MM.1S (cell line): ENCODE measurements at regions not wholly inside any gene's neighbourhood (a gene's known extent, or its start where the extent isn't known, plus 50 kb on each side); places are given as distances from the start of the nearest gene placed in this dataset.

Experiments
- EZH2 ChIP-seq: fragments of 300-600 bp; sonication (generic); optimal IDR thresholded peaks from 2 replicates; pipeline ENCODE3; 2017; ENCODE audit warnings: low read depth, mild to moderate bottlenecking, antibody characterized with exemption, low read length, mixed read lengths
- TF ChIP-seq, protein P1 (sequence below): fragments of 300-600 bp; sonication (generic); IDR thresholded peaks from 2 replicates; pipeline ENCODE4 v1.5.1; 2016; ENCODE audit warnings: antibody characterized with exemption, low read length, mixed read lengths

DNA sequence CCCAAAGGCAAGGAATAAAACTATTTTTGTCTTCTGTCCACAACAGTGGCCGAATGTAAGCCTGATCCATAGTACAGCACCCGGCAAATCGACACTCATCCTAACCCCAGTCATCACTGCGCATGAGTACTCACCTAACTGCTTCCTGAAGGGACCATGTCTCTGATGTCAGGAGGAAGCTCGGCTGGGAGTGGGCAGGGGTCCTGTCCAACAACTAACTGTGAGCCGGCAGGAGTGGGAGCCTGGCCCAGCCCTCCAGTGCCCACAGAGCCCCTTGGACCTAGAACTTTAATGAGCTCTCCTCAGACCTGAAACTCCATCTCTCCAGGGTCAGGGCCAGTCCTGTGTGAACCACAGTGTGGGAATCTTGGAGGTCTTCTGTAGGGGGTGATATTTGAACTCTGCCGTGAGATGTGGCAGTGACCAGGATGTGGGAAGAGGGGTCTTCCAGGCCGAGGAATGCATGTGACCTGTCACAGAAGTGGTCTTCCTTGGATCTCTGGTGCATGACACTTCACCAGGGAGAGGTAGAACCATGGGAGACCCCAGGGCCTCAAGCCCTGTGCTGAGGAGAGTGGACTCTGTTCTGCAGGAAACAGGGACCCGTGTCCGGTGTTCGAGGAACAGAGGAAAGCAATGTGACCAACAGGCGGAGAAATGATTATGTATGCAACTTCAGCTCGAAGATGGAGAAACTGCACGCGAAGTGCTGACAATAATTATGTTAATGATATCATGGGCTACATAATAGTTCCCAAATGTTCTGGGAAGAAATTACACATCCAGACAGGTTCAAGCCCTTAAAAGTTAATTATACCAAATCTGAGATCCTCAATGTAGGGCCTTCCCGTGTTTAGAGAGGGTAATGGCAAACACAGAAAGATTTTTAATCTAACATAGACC lies 240.1 kb upstream of the HDAC4 start:
- TF ChIP-seq, protein P1, sequence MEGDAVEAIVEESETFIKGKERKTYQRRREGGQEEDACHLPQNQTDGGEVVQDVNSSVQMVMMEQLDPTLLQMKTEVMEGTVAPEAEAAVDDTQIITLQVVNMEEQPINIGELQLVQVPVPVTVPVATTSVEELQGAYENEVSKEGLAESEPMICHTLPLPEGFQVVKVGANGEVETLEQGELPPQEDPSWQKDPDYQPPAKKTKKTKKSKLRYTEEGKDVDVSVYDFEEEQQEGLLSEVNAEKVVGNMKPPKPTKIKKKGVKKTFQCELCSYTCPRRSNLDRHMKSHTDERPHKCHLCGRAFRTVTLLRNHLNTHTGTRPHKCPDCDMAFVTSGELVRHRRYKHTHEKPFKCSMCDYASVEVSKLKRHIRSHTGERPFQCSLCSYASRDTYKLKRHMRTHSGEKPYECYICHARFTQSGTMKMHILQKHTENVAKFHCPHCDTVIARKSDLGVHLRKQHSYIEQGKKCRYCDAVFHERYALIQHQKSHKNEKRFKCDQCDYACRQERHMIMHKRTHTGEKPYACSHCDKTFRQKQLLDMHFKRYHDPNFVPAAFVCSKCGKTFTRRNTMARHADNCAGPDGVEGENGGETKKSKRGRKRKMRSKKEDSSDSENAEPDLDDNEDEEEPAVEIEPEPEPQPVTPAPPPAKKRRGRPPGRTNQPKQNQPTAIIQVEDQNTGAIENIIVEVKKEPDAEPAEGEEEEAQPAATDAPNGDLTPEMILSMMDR, result no peak
- no peak for TF ChIP-seq EZH2
